ENCODE measurements at regions not wholly inside any gene's neighbourhood (a gene's known extent, or its start where the extent isn't known, plus 50 kb on each side); places are given as distances from the start of the nearest gene placed in this dataset.

- intact Hi-C loops (cut with micrococcal nuclease): no loop called here
- Histone ChIP-seq H3K27ac (ENCODE audit: low read depth, low read length) (no peak overlapping the region), H4K20me1 (ENCODE audit: insufficient read depth) (no peaks in the 10 kb centered on the region), H2AFZ (ENCODE audit: low read depth, low read length, poor library complexity, severe bottlenecking) (no peak overlapping the region), H3K27me3 (ENCODE audit: insufficient read depth, low read length) (no peaks in the 10 kb centered on the region), H3K9ac (ENCODE audit: low read length) (no peak overlapping the region), H3K4me3 (replicated peaks in 1 of 2; ENCODE audit: low read depth in 1 of 2, low read length in 2 of 2) (no peak overlapping the region), H3K4me1 (ENCODE audit: control insufficient read depth in 1 of 2, insufficient read depth in 2 of 2, low read length in 2 of 2) (no peaks in the 10 kb centered on the region), H3K9me2 (ENCODE audit: insufficient read depth) (no peaks in the 10 kb centered on the region), H3K9me3 (ENCODE audit: control insufficient read depth in 1 of 2, insufficient read depth in 1 of 2, low read depth in 1 of 2, low read length in 2 of 2) (no peaks in the 10 kb centered on the region), H3K79me2 (ENCODE audit: insufficient read depth, low read length) (no peaks in the 10 kb centered on the region), H3K4me2 (ENCODE audit: low read length) (no peak overlapping the region), H3K36me3 (ENCODE audit: control insufficient read depth in 1 of 2, insufficient read depth in 2 of 2, low read length in 2 of 2) (no peaks in the 10 kb centered on the region)
- ChIA-PET RAD21 (ENCODE audit: low non-redundant PET in 1 of 2, low total read pairs in 2 of 2, uncharacterized antibody in 2 of 2, unreplicated experiment in 2 of 2) (no interaction called here), CTCF (no interaction called here), POLR2A (no interaction called here)
- TF ChIP-seq ATF3 (IDR thresholded peaks at IDR 0.05): no peak
- TF ChIP-seq SIN3A (IDR thresholded peaks at IDR 0.05; ENCODE audit: low read depth): no peak
- TF ChIP-seq EZH2phosphoT487 (IDR thresholded peaks at IDR 0.05; ENCODE audit: borderline replicate concordance): no peak
- no peak for TF ChIP-seq YY1 (IDR thresholded peaks at IDR 0.05; ENCODE audit: extremely low read depth, insufficient replicate concordance, low read depth, low read length)
- no peak for TF ChIP-seq ELF1 (IDR thresholded peaks at IDR 0.05; ENCODE audit: borderline replicate concordance, low read depth)
- no peak for TF ChIP-seq RAD21 (IDR thresholded peaks at IDR 0.05; ENCODE audit: low read depth)
- TF ChIP-seq ZNF274 (IDR thresholded peaks at IDR 0.05; ENCODE audit: low read depth, low read length): no peak
- no peak for TF ChIP-seq ZFX (IDR thresholded peaks at IDR 0.05)
- no TSS peak for BruUV-seq (replicated peaks)
- ATAC-seq (no peak), DNase-seq (ENCODE audit: low read depth, low spot score) (no peak)
Observed at GRCh38 chrX:20838477-20838876, 535.7 kb upstream of the CNKSR2 start.

GRCh38 chrX:20829665-20830491 is 544.3 kb upstream of the CNKSR2 start:
- no peak overlapping the region for H3K27ac ChIP-seq (ENCODE audit: low read depth, low read length)
- no peak overlapping the region for H2AFZ ChIP-seq (ENCODE audit: low read depth, low read length, poor library complexity, severe bottlenecking)
- H3K4me2 ChIP-seq (ENCODE audit: low read length): no peak overlapping the region
- no peaks in the 10 kb centered on the region for H3K4me1 ChIP-seq (ENCODE audit: control insufficient read depth in 1 of 2, insufficient read depth in 2 of 2, low read length in 2 of 2)
- TF ChIP-seq SIN3A (IDR thresholded peaks at IDR 0.05; ENCODE audit: low read depth): no peak
- TF ChIP-seq ELF1 (IDR thresholded peaks at IDR 0.05; ENCODE audit: borderline replicate concordance, low read depth): no peak
- TF ChIP-seq JUND (IDR thresholded peaks at IDR 0.05): no peak
- TF ChIP-seq ZFX (IDR thresholded peaks at IDR 0.05): no peak
- TF ChIP-seq RAD21 (IDR thresholded peaks at IDR 0.05; ENCODE audit: low read depth): no peak
- TF ChIP-seq REST (IDR thresholded peaks at IDR 0.05; ENCODE audit: low read depth): no peak
- no peak for TF ChIP-seq POLR2A (IDR thresholded peaks at IDR 0.05; ENCODE audit: borderline replicate concordance, extremely low read depth, insufficient read depth, insufficient read length)
- TF ChIP-seq FOSL1 (IDR thresholded peaks at IDR 0.05; ENCODE audit: low read depth): no peak
- no peak for TF ChIP-seq SP1 (IDR thresholded peaks at IDR 0.05; ENCODE audit: low read depth)
- TF ChIP-seq YY1 (IDR thresholded peaks at IDR 0.05; ENCODE audit: extremely low read depth, insufficient replicate concordance, low read depth, low read length): no peak
- no peaks in the 10 kb centered on the region for H3K79me2 ChIP-seq (ENCODE audit: insufficient read depth, low read length)
- no peak overlapping the region for H3K9ac ChIP-seq (ENCODE audit: low read length)
- no TSS peak for BruUV-seq (replicated peaks)
- no peaks in the 10 kb centered on the region for H3K27me3 ChIP-seq (ENCODE audit: insufficient read depth, low read length)
- intact Hi-C loops (cut with micrococcal nuclease): no loop called here
- H4K20me1 ChIP-seq (ENCODE audit: insufficient read depth): no peaks in the 10 kb centered on the region
- no peaks in the 10 kb centered on the region for H3K9me2 ChIP-seq (ENCODE audit: insufficient read depth)
- ChIA-PET POLR2A (no interaction called here), RAD21 (ENCODE audit: low non-redundant PET in 1 of 2, low total read pairs in 2 of 2, uncharacterized antibody in 2 of 2, unreplicated experiment in 2 of 2) (no interaction called here), CTCF (no interaction called here)
- DNase-seq (ENCODE audit: low read depth, low spot score): no peak
- H3K4me3 ChIP-seq (replicated peaks in 1 of 2; ENCODE audit: low read depth in 1 of 2, low read length in 2 of 2): no peak overlapping the region
- no peaks in the 10 kb centered on the region for H3K36me3 ChIP-seq (ENCODE audit: control insufficient read depth in 1 of 2, insufficient read depth in 2 of 2, low read length in 2 of 2)
- no peaks in the 10 kb centered on the region for H3K9me3 ChIP-seq (ENCODE audit: control insufficient read depth in 1 of 2, insufficient read depth in 1 of 2, low read depth in 1 of 2, low read length in 2 of 2)
- ATAC-seq: no peak
